GM18867 (cell line): ENCODE measurements at regions not wholly inside any gene's neighbourhood (a gene's known extent, or its start where the extent isn't known, plus 50 kb on each side); places are given as distances from the start of the nearest gene placed in this dataset.
"Not testable (repeated sequence)": the region's sequence is repeated elsewhere in the genome, so short reads cannot be mapped to it uniquely, and the experiment has no call there.

Experiments used
- ATAC-seq: cut with Tn5 transposase; IDR thresholded peaks from one replicate; pipeline ENCODE4 v1.9.1; 2021; ENCODE audit warnings: mild to moderate bottlenecking, moderate library complexity; ENCODE audit not compliant: unreplicated experiment

GRCh38 chr16:66121466-66121865 is 245.0 kb upstream of the CDH5 start:
- no peak for ATAC-seq

- no peak for ATAC-seq
These were observed 245.8 kb upstream of the CDH5 start for GRCh38 chr16:66120656-66121055.

- no peak for ATAC-seq
These were observed 250.1 kb upstream of the CDH5 start for GRCh38 chr16:66116163-66117002.

DNA sequence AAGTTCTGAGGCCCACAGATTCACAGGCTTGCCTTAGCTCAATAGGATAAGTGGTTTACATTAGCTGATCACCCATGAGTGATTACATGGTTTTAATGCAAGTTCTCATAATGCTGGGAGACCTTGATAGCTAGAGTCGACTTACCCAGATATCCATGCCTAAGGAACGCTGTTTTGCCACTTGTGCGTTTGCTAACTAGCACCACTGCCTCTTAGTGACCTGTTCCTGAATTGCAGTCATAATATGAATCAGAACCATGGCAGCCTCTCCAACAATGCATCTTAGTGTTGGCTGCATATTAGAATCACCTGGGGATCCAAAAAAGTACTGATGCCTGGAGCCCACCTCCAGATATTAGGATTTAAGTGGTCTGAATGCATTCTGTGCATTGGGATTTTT is 251.1 kb upstream of the CDH5 start:
- ATAC-seq: no peak

DNA sequence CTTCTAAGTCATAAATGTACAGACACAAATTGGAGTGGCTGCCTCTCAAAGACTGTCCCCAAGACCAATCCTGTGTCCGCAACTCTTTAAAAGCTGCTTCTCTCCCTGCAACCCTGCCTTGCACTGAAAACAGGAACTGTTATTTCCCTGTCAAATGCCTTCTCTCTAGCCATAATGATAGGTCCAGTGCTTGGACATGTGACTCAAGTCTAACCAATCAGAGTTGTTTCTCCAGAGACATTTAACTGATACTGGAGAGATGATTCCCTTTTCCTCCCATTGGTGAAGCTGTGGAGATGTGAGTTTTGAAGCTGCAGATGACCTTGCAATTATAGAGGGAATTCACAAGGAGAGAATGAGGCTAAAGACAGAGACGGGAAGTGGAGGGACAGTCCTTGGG is 253.3 kb upstream of the CDH5 start:
- no peak for ATAC-seq

GRCh38 chr16:66109677-66110076 is 256.8 kb upstream of the CDH5 start:
- ATAC-seq: no peak

GRCh38 chr16:66107661-66108060 is 258.8 kb upstream of the CDH5 start:
- ATAC-seq: no peak

DNA sequence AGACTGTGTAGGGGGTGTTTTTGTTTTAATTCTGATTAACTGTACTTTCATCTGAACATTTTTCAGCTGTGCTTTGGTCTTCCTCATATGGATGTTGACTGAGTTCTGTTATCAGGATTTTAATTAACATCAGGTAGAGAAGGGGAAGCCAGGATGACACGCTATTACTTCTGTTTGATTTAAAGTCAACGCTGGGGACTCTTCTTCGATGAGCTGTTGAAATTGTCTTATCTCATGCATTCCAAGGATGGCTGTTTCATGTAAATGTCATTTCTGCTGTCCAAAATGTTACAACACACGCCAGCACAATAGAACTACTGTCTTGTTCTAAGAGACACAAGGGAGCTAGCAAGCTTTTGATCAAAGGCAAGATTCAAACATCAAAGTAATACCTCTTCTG is 263.3 kb upstream of the CDH5 start:
- ATAC-seq: no peak

- no peak for ATAC-seq
These were observed 267.2 kb upstream of the CDH5 start for GRCh38 chr16:66099306-66099705.

DNA sequence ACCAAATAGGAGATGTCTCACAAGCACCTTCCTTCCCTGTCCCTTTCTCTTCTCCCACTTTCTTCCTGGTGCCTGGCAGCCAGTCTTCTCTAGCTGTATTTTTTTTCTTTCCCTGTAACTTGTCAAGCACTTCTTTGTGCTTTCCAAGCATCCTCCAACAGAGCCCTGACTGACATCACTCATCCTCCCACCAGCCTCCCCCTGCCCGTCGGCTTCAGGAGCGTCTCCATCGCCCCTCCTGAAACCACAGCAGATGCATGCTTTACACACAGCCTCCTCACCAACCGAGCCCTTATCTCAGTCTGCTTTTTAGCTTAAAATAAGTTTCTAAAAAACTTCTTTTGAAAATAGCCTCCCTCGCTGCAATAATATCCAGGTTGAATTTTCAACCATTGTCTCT is 268.7 kb upstream of the CDH5 start:
- ATAC-seq: no peak

DNA sequence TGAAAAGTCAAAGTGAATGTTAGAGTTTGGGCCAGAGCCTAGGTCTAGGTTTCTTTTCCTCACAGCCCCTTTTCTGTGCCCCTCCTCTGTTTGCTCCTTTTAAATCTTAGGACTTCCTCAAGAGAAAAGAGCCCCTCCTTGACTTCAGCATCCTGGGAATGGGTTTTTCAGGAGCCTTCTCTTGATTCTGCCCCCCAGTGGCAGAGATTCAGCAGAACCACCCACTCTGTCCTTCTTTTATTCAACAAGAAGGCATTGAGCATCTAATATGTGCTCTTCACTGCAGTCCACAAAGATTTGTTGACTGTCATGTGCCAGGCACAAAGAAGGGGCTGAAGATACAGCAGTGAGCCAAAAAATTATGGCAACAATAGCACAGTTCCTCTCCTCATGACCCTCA is 270.8 kb upstream of the CDH5 start:
- no peak for ATAC-seq

- no peak for ATAC-seq
These were observed 273.3 kb upstream of the CDH5 start for GRCh38 chr16:66093191-66093590.

DNA sequence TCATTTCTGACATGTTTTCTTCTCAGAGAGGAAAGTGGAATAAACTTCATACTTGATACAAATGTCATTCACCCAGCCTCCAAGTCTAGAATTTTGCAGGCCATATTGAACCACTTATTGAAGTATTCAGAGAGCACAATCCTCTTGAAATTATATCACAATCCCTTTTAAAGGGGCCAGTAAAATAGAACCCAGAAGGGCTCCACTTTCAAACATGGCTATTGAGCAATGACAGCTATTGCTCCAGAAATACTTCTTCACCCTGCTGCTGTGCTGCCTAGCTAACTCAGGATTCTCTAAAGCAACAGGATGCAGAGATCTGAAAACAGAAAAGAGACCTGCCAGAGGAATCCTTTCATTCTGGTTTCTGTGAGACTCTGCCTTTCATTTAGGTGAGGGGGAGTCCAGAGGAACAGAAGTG is 275.0 kb upstream of the CDH5 start:
- ATAC-seq: no peak

DNA sequence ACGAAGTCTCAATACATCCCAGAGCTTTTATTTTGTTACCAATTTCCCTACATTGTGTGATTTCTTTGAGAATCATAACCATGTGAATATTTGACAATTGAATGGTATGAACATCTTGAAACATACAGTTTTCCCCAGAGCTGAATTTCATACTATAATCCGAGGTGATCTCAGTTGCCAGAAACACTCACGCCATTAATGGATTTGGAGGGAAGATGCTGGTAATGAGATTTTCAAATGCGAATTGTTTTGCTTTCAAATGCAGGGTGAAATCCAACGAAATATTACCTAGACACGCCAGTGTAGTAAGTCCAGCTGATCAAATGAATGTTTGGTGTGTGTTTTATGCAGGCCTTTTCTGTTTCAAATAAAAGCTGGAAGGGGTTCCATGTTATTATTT is 277.8 kb upstream of the CDH5 start:
- no peak for ATAC-seq

GRCh38 chr16:66087308-66087707 is 279.2 kb upstream of the CDH5 start:
- no peak for ATAC-seq

DNA sequence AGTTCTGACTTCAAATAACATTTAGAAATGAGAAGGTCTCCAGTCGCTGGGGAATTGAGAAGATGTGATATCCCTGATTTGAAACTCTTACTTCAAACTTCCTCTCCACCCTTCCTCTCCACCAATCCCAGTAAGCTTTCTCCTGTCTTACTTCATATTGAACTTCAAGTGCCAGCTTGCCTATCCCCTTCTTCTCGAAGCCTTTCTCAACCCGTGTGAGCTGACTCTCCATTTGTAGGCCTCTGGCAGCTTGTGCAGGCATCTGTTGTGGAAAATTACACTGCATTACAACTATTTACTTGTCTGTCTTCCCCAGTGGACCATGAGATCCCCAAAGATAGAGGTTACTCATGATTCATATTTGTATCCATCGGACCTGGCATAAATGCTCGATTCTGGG is 280.8 kb upstream of the CDH5 start:
- ATAC-seq: no peak

DNA sequence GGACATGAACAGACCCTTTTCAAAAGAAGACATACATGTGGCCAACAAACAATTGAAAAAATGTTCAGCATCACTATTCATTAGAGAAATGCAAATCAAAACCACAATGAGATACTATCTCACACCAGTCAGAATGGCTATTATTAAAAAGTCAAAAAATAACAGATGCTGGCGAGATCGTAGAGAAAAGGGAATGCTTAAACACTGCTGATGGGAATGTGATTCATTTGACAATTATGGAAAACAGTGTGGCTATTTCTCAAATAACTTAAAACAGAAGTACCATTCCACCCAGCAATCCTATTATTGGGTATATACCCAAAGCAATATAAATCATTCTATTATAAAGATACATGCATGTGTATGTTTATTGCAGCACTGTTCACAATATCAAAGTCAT is 281.8 kb upstream of the CDH5 start:
- ATAC-seq: not testable (repeated sequence)

DNA sequence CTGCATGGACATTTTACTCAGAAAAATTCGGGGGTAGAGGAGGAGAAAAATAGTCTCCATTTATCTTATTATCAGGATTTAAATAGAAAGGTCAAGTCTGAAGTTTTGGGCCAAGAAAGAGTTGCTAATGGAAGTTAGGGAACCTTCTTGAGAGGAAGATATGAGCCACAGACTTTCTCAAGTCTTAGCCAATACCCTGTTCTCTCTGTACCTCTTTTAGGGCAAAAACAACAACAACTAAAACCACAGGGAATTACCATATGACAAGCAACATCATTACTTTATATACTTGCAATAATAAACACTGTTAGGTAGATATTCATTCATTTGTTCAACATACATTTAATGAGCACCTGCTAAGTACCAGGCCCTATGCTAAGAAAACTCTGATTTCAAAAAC is 282.2 kb upstream of the CDH5 start:
- no peak for ATAC-seq

GRCh38 chr16:66083171-66083570 is 283.3 kb upstream of the CDH5 start:
- no peak for ATAC-seq

- no peak for ATAC-seq
These were observed 284.1 kb upstream of the CDH5 start for GRCh38 chr16:66082424-66082823.

DNA sequence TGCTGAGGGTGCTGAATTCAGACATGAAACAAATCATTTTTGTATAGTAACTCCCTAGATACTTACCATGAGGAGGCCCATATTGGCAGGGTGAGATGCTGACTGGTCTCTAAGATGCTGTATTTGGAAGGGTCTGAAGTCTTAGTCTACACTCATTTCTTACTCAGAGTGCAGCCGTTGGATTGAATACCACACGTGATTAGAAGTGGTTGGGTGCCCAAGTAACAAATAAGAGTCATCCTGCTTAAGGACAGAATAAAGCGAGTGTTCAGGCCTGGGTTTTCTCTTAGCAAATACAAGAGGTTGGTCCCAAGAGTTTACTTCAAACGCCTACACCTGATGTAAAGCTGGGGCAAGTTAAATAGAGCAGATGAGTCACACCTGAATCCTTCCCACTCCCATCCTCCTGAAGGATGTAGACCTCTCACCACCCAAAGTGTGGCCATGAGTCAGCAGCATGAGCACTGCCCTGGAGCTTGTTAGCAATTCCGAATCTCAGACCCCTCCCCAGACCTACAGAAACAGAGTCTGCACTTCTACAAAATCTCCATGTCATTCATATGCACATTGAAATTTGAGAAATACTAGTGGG is 284.6 kb upstream of the CDH5 start:
- ATAC-seq: no peak

- ATAC-seq: no peak
These were observed 286.7 kb upstream of the CDH5 start for GRCh38 chr16:66079671-66080334.
